Mesothelial cell of epicardium (in vitro differentiated cells): ENCODE measurements at regions not wholly inside any gene's neighbourhood (a gene's known extent, or its start where the extent isn't known, plus 50 kb on each side); places are given as distances from the start of the nearest gene placed in this dataset.
A peak's percentile ranks its signal among the peaks of the same experiment; 100 is the strongest.

Experiments
- DNase-seq, 2 experiments: peaks; one replicate each; pipeline ENCODE4 v3.0.0; 2021; ENCODE audit warnings: low spot score in 2 of 2; ENCODE audit not compliant: unreplicated experiment in 2 of 2
- H3K27ac Mint-ChIP-seq: 2 replicates; pipeline ENCODE4 v1.8.0; 2021; ENCODE audit warnings: mixed read lengths
- H3K27me3 Mint-ChIP-seq: 2 replicates; pipeline ENCODE4 v1.8.0; 2021; ENCODE audit warnings: low read depth, mixed read lengths
- H3K36me3 Mint-ChIP-seq: 2 replicates; pipeline ENCODE4 v1.8.0; 2021; ENCODE audit warnings: mixed read lengths
- H3K4me1 Mint-ChIP-seq: 2 replicates; pipeline ENCODE4 v1.8.0; 2021; ENCODE audit warnings: mixed read lengths
- H3K4me3 Mint-ChIP-seq: 2 replicates; pipeline ENCODE4 v1.8.0; 2021; ENCODE audit warnings: mild to moderate bottlenecking, moderate library complexity, mixed read lengths
- H3K9me3 Mint-ChIP-seq: 2 replicates; pipeline ENCODE4 v1.8.0; 2021; ENCODE audit warnings: mixed read lengths
- TF ChIP-seq, protein P1 (sequence below): fragments of 200-600 bp; sonication (generic); IDR thresholded peaks from one replicate; pipeline ENCODE4 v1.5.0; 2021; ENCODE audit warnings: antibody characterized with exemption; ENCODE audit not compliant: unreplicated experiment

- Mint-ChIP-seq H3K9me3 (no peaks in the 10 kb centered on the region), H3K36me3 (no peaks in the 10 kb centered on the region), H3K27me3 (no peaks in the 10 kb centered on the region), H3K27ac (no peak overlapping the region), H3K4me3 (no peak overlapping the region), H3K4me1 (peaks cover 50% of the 10 kb centered on the region)
- DNase-seq, result no peak
- TF ChIP-seq, protein P1, sequence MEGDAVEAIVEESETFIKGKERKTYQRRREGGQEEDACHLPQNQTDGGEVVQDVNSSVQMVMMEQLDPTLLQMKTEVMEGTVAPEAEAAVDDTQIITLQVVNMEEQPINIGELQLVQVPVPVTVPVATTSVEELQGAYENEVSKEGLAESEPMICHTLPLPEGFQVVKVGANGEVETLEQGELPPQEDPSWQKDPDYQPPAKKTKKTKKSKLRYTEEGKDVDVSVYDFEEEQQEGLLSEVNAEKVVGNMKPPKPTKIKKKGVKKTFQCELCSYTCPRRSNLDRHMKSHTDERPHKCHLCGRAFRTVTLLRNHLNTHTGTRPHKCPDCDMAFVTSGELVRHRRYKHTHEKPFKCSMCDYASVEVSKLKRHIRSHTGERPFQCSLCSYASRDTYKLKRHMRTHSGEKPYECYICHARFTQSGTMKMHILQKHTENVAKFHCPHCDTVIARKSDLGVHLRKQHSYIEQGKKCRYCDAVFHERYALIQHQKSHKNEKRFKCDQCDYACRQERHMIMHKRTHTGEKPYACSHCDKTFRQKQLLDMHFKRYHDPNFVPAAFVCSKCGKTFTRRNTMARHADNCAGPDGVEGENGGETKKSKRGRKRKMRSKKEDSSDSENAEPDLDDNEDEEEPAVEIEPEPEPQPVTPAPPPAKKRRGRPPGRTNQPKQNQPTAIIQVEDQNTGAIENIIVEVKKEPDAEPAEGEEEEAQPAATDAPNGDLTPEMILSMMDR, result no peak
Measured at GRCh38 chr11:80617156-80617555, 1176.3 kb upstream of the TENM4 start.

- Mint-ChIP-seq H3K36me3 (no peaks in the 10 kb centered on the region), H3K4me3 (no peak overlapping the region), H3K4me1 (peaks cover 44% of the 10 kb centered on the region), H3K27ac (peak overlapping the region; percentile 30), H3K9me3 (no peaks in the 10 kb centered on the region), H3K27me3 (no peaks in the 10 kb centered on the region)
- TF ChIP-seq, protein P1, result no peak
- no peak for DNase-seq
Measured at GRCh38 chr11:80616070-80616800, 1175.4 kb upstream of the TENM4 start.

GRCh38 chr11:80613655-80614054 is 1172.8 kb upstream of the TENM4 start:
- peaks cover 3% of the 10 kb centered on the region for H3K9me3 Mint-ChIP-seq
- peaks cover 34% of the 10 kb centered on the region for H3K4me1 Mint-ChIP-seq
- H3K36me3 Mint-ChIP-seq, result no peaks in the 10 kb centered on the region
- H3K27me3 Mint-ChIP-seq, result no peaks in the 10 kb centered on the region
- TF ChIP-seq, protein P1, result no peak
- DNase-seq, result no peak
- H3K4me3 Mint-ChIP-seq, result no peak overlapping the region
- peak overlapping the region; percentile 81 for H3K27ac Mint-ChIP-seq

DNA sequence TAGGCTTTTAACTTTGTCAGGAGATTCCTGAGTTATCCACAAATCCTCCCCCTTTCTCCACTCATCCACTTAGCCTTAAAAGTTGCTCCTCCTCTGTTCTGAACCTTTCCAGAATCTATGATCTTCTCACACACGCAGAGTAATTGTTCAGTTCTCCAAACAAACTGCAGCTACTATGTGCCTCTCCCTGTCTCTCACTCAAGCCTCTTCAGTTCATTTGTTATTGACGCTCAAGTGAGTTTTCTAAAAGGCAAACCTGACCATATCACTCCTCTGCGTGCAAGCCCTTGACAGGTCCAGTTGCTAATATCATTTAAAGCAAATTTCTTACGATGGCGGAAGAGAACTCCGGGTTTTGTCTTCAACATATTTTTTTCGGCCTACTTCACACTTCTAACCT is 1169.7 kb upstream of the TENM4 start:
- Mint-ChIP-seq H3K4me3 (no peak overlapping the region), H3K27me3 (no peaks in the 10 kb centered on the region), H3K9me3 (peaks cover 3% of the 10 kb centered on the region), H3K4me1 (peaks cover 24% of the 10 kb centered on the region), H3K27ac (peak overlapping the region; percentile 35), H3K36me3 (no peaks in the 10 kb centered on the region)
- TF ChIP-seq, protein P1, result no peak
- no peak for DNase-seq

GRCh38 chr11:80603472-80603871 is 1162.6 kb upstream of the TENM4 start:
- TF ChIP-seq, protein P1, result no peak
- DNase-seq, result no peak
- H3K4me1 Mint-ChIP-seq, result peaks cover 9% of the 10 kb centered on the region

More at GRCh38 chr11:80603472-80603871, 1162.6 kb upstream of the TENM4 start:
- H3K9me3 Mint-ChIP-seq, result peaks cover 8% of the 10 kb centered on the region
- H3K27me3 Mint-ChIP-seq, result no peaks in the 10 kb centered on the region
- no peak overlapping the region for H3K27ac Mint-ChIP-seq
- no peaks in the 10 kb centered on the region for H3K36me3 Mint-ChIP-seq
- no peak overlapping the region for H3K4me3 Mint-ChIP-seq
